ENCODE measurements at regions not wholly inside any gene's neighbourhood (a gene's known extent, or its start where the extent isn't known, plus 50 kb on each side); places are given as distances from the start of the nearest gene placed in this dataset.

DNA sequence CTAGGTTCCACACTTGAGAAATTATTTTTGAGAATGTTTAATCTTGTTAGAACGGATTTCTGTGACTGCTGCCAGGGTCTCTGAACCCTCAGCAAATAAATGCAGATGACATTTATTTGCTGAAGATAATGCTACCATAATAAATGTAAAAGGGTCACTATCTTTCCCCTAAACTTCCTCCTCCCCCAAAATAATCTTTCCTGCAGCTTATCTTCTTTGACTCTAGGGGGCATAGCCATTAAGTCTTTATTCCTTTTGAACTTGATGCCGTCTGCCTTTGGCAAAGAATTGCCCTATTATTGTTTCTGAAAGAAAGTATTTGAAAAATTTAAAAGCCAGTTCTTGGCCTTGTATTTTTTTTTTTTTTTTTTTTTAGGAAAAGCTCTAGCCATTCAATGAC is 63.6 kb upstream of the ACSL3 start:
- Histone ChIP-seq H3K27me3 (no peaks in the 10 kb centered on the region), H3K9me3 (no peaks in the 10 kb centered on the region), H3K4me1 (peaks cover 0 to 19% (median 11%) of the 10 kb centered on the region in 4 donors), H3K4me3 (no peak overlapping the region), H3K27ac (no peak overlapping the region), H3K36me3 (no peaks in the 10 kb centered on the region)
- intact Hi-C loops (cut with DNase I) = loop anchor here (5.0 kb wide), 3 partner anchors 65 to 105 kb away; partner anchors contain the start of gene ACSL3
- DNase-seq = no peak
- WGBS, 2 donors = 4 to 30% methylated on average over 2 of the region's 2 CpGs
- TF ChIP-seq POLR2AphosphoS5 (IDR thresholded peaks at IDR 0.05) = no peak
- TF ChIP-seq, protein P1, sequence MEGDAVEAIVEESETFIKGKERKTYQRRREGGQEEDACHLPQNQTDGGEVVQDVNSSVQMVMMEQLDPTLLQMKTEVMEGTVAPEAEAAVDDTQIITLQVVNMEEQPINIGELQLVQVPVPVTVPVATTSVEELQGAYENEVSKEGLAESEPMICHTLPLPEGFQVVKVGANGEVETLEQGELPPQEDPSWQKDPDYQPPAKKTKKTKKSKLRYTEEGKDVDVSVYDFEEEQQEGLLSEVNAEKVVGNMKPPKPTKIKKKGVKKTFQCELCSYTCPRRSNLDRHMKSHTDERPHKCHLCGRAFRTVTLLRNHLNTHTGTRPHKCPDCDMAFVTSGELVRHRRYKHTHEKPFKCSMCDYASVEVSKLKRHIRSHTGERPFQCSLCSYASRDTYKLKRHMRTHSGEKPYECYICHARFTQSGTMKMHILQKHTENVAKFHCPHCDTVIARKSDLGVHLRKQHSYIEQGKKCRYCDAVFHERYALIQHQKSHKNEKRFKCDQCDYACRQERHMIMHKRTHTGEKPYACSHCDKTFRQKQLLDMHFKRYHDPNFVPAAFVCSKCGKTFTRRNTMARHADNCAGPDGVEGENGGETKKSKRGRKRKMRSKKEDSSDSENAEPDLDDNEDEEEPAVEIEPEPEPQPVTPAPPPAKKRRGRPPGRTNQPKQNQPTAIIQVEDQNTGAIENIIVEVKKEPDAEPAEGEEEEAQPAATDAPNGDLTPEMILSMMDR (IDR thresholded peaks at IDR 0.05) = peak in 2 of 4 experiments; percentile 45 to 49

DNA sequence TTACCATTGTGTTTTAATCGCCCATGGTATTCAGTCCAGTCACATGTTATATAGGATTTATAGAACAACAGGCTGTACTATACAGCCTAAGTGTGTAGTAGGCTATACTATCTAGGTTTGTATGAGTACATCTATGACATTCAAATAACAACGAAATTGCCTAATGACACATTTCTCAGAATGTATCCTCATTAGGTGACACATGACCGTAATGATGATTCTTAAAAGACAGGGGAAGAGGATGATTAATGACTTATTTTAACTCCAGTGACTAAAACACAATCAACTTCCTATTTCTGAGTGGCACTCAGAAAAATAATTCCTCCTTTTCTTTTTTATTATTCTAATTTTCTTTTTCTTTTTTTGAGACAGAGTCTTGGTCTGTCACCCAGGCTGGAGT is 63.0 kb upstream of the ACSL3 start:
- no peaks in the 10 kb centered on the region for H3K36me3 ChIP-seq
- intact Hi-C loops (cut with DNase I) = loop anchor here (5.0 kb wide), 3 partner anchors 64 to 104 kb away; partner anchors contain the start of gene ACSL3
- no peak for TF ChIP-seq POLR2A (IDR thresholded peaks at IDR 0.05)
- TF ChIP-seq, protein P1 (IDR thresholded peaks at IDR 0.05) = no peak
- no peak for TF ChIP-seq EP300 (IDR thresholded peaks at IDR 0.05)
- no peak for TF ChIP-seq POLR2AphosphoS5 (IDR thresholded peaks at IDR 0.05)
- peaks cover 0 to 19% (median 11%) of the 10 kb centered on the region in 4 donors for H3K4me1 ChIP-seq
- WGBS, 2 donors = 77 to 82% methylated on average over 3 of the region's 3 CpGs
- no peak for DNase-seq
- H3K4me3 ChIP-seq = no peak overlapping the region
- no peak overlapping the region for H3K27ac ChIP-seq
- H3K9me3 ChIP-seq = no peaks in the 10 kb centered on the region
- H3K27me3 ChIP-seq = no peaks in the 10 kb centered on the region

DNA sequence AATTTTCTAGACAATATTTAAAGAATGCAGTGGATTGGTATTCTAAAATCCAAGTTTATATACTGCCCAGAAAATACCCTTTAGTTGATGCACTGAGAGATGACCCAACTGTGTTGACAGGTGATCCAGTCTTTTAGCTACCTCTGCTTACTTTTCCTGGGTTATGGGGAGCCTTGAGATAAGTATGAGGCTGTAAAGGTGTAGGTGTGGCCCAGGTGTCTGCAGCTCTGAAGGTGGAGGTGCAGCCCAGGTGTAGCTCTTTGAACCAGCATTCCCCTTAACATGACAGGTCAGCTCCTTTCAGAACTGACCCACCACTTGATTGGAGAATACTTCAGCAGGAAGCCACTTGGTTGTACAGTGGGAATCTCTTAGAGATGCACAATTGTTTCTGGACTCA is 62.3 kb upstream of the ACSL3 start:
- Histone ChIP-seq H3K27me3 (no peaks in the 10 kb centered on the region), H3K4me3 (no peak overlapping the region), H3K27ac (no peak overlapping the region), H3K4me1 (peaks cover 0 to 19% (median 11%) of the 10 kb centered on the region in 4 donors), H3K36me3 (no peaks in the 10 kb centered on the region), H3K9me3 (no peaks in the 10 kb centered on the region)
- intact Hi-C loops (cut with DNase I) = loop anchor here (5.0 kb wide), 3 partner anchors 64 to 104 kb away; partner anchors contain the start of gene ACSL3
- TF ChIP-seq, protein P1 (IDR thresholded peaks at IDR 0.05) = no peak
- TF ChIP-seq POLR2AphosphoS5 (IDR thresholded peaks at IDR 0.05) (no peak), POLR2A (IDR thresholded peaks at IDR 0.05) (no peak), EP300 (IDR thresholded peaks at IDR 0.05) (no peak)
- no peak for DNase-seq

DNA sequence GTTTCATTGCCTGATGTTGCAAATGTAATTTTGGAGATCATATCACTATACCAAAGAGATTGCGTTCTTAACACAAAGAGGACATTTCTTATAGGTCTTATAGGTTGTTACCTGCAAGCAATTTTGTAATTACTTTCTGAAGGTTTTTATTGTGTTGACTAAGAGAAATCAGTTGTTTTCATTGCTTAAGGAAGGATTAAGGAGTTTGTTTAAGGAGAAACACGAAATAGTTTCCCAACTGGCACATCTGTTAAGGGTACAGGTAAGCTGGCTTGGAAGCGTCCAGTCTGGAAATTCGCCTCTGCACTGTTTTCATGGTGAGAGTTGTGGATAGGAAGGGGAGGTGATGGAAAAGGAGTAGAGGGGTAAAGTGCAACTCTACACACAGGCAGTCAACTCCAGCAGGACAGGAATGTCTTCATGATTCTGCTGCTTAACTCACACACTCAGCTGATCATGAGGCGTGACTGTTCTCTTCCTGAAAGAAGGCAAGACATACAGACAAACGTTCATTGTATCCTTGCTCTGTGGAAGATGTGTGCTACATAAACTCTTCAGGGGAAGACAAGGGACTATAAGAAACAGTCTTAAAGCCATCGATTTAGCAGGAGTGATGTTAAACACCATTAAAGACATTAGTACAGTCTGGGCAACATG is 61.4 kb upstream of the ACSL3 start:
- WGBS, 2 donors = 55 to 77% methylated on average over 7 of the region's 7 CpGs
- Histone ChIP-seq H3K27me3 (no peaks in the 10 kb centered on the region), H3K9me3 (no peaks in the 10 kb centered on the region), H3K4me3 (no peak overlapping the region), H3K36me3 (no peaks in the 10 kb centered on the region), H3K27ac (no peak overlapping the region), H3K4me1 (peaks cover 0 to 19% (median 11%) of the 10 kb centered on the region in 4 donors)
- intact Hi-C loops (cut with DNase I) = loop anchor here (5.0 kb wide), 3 partner anchors 63 to 103 kb away; partner anchors contain the start of gene ACSL3
- DNase-seq = no peak
- TF ChIP-seq POLR2AphosphoS5 (IDR thresholded peaks at IDR 0.05) = no peak
- TF ChIP-seq, protein P1 (IDR thresholded peaks at IDR 0.05) = no peak
- TF ChIP-seq EP300 (IDR thresholded peaks at IDR 0.05) = no peak
- TF ChIP-seq POLR2A (IDR thresholded peaks at IDR 0.05) = no peak

Data from sigmoid colon (tissue), 6 donors.